IMR-90 (cell line): ENCODE measurements at regions not wholly inside any gene's neighbourhood (a gene's known extent, or its start where the extent isn't known, plus 50 kb on each side); places are given as distances from the start of the nearest gene placed in this dataset.

Source experiments
- ATAC-seq: fragments of 200-7000 bp; cut with Tn5 transposase; 2 replicates; pipeline ENCODE4 v1.9.1; 2020; ENCODE audit warnings: low read depth, mild to moderate bottlenecking, moderate library complexity
- BruUV-seq: library from RNA; stranded (reverse); fragments of 400-500 nt; replicated peaks from 2 replicates; lab custom pipeline; 2021; lab: Mats Ljungman, UMichigan
- CTCF ChIA-PET: fragments of 300-600 bp; formaldehyde crosslinking; extraction: SDS; loops from one replicate; lab custom pipeline; 2021; ENCODE audit warnings: antibody characterized with exemption; lab: Yijun Ruan, JAX
- POLR2A ChIA-PET: fragments of 300-600 bp; sonication (Branson Sonifier 250); formaldehyde crosslinking; loops from one replicate; lab custom pipeline; 2022; ENCODE audit warnings: antibody characterized with exemption; ENCODE audit not compliant: unreplicated experiment; lab: Charles Lee
- DNase-seq: peaks from one replicate; pipeline ENCODE4 v3.0.0; 2013
- H2AFZ ChIP-seq: replicated peaks from 2 replicates; pipeline ENCODE3; 2013; ENCODE audit warnings: low read length, mild to moderate bottlenecking; ENCODE audit not compliant: poor library complexity
- H2AK5ac ChIP-seq: 2 replicates; pipeline ENCODE4 v1.6.1; 2013; ENCODE audit warnings: low read depth, low read length, inconsistent platforms
- H2AK9ac ChIP-seq: replicated peaks from 2 replicates; pipeline ENCODE3; 2013; ENCODE audit warnings: mild to moderate bottlenecking, low read depth, low read length, moderate library complexity; ENCODE audit not compliant: poor library complexity
- H2BK120ac ChIP-seq: 2 replicates; pipeline ENCODE4 v1.6.1; 2013; ENCODE audit warnings: low read depth, low read length, inconsistent platforms
- H2BK15ac ChIP-seq: 3 replicates; pipeline ENCODE4 v1.6.1; 2013; ENCODE audit warnings: low read depth, low read length, inconsistent platforms
- H2BK20ac ChIP-seq: 2 replicates; pipeline ENCODE4 v1.6.1; 2013; ENCODE audit warnings: low read depth, mild to moderate bottlenecking, inconsistent platforms, low read length, moderate library complexity
- H2BK5ac ChIP-seq: 2 replicates; pipeline ENCODE4 v1.6.1; 2013; ENCODE audit warnings: mild to moderate bottlenecking, low read depth, low read length, inconsistent platforms; ENCODE audit not compliant: poor library complexity, severe bottlenecking
- H3K14ac ChIP-seq: replicated peaks from 2 replicates; pipeline ENCODE4 v1.6.1; 2013; ENCODE audit warnings: low read depth, low read length, inconsistent platforms
- H3K18ac ChIP-seq: 2 replicates; pipeline ENCODE4 v1.6.1; 2013; ENCODE audit warnings: low read depth, low read length, control low read depth
- H3K23ac ChIP-seq: 2 replicates; pipeline ENCODE4 v1.6.1; 2013; ENCODE audit warnings: low read depth, low read length, inconsistent platforms
- H3K27ac ChIP-seq: 2 replicates; pipeline ENCODE4 v1.5.1; 2013; ENCODE audit warnings: mild to moderate bottlenecking, control low read depth, low read length; ENCODE audit not compliant: insufficient read depth
- H3K27me3 ChIP-seq: 2 replicates; pipeline ENCODE4 v1.6.1; 2013; ENCODE audit warnings: low read length; ENCODE audit not compliant: control insufficient read depth, insufficient read depth
- H3K36me3 ChIP-seq: 2 replicates; pipeline ENCODE4 v1.6.1; 2013; ENCODE audit warnings: low read length, mixed read lengths; ENCODE audit not compliant: control insufficient read depth, insufficient read depth
- H3K4ac ChIP-seq: 2 replicates; pipeline ENCODE4 v1.6.1; 2013; ENCODE audit warnings: low read depth, low read length, inconsistent platforms
- H3K4me1 ChIP-seq: 2 replicates; pipeline ENCODE4 v1.6.1; 2013; ENCODE audit warnings: low read length, mixed read lengths; ENCODE audit not compliant: control insufficient read depth, insufficient read depth
- H3K4me2 ChIP-seq: 2 replicates; pipeline ENCODE4 v1.6.1; 2013; ENCODE audit warnings: low read depth, mild to moderate bottlenecking, control low read depth, low read length, moderate library complexity
- H3K4me3 ChIP-seq: 2 replicates; pipeline ENCODE4 v1.5.1; 2013; ENCODE audit warnings: low read depth, mild to moderate bottlenecking, control low read depth, low read length, moderate library complexity; ENCODE audit not compliant: insufficient read depth
- H3K56ac ChIP-seq: 2 replicates; pipeline ENCODE4 v1.6.1; 2013; ENCODE audit warnings: low read length, inconsistent platforms; ENCODE audit not compliant: insufficient read depth; ENCODE audit errors: extremely low read depth
- H3K79me1 ChIP-seq, 2 experiments: 2 replicates each; pipeline ENCODE4 v1.6.1; 2013; ENCODE audit warnings: low read length in 2 of 2, inconsistent platforms in 1 of 2, low read depth in 1 of 2
- H3K9ac ChIP-seq: 2 replicates; pipeline ENCODE4 v1.6.1; 2013; ENCODE audit warnings: low read depth, low read length, control low read depth
- H3K9me1 ChIP-seq: 2 replicates; pipeline ENCODE4 v1.6.1; 2013; ENCODE audit warnings: low read length, inconsistent platforms; ENCODE audit not compliant: insufficient read depth
- H3K9me3 ChIP-seq: 2 replicates; pipeline ENCODE4 v1.6.1; 2013; ENCODE audit warnings: low read length; ENCODE audit not compliant: control insufficient read depth, insufficient read depth
- H4K20me1 ChIP-seq: 2 replicates; pipeline ENCODE4 v1.6.1; 2013; ENCODE audit warnings: low read length, inconsistent platforms; ENCODE audit not compliant: insufficient read depth
- H4K5ac ChIP-seq: 2 replicates; pipeline ENCODE4 v1.6.1; 2013; ENCODE audit warnings: mild to moderate bottlenecking, low read depth, low read length, control low read depth
- H4K8ac ChIP-seq, 2 experiments: 2 replicates each; pipeline ENCODE4 v1.6.1; 2013; ENCODE audit warnings: low read depth in 2 of 2, low read length in 2 of 2, control low read depth in 1 of 2, inconsistent platforms in 1 of 2
- H4K91ac ChIP-seq: 2 replicates; pipeline ENCODE4 v1.6.1; 2013; ENCODE audit warnings: low read depth, low read length, inconsistent platforms; ENCODE audit not compliant: insufficient read depth
- MAFK ChIP-seq: IDR thresholded peaks from 2 replicates; pipeline ENCODE4 v1.6.1; 2012; ENCODE audit warnings: low read depth, low read length, improper control_type of control experiment
- MXI1 ChIP-seq: IDR thresholded peaks from 2 replicates; pipeline ENCODE4 v1.6.1; 2012; ENCODE audit warnings: low read depth, mild to moderate bottlenecking, low read length, moderate library complexity, borderline replicate concordance
- NFE2L2 ChIP-seq: fragments of 150-350 bp; IDR thresholded peaks from 2 replicates; pipeline ENCODE4 v1.6.1; 2016; ENCODE audit warnings: low read depth, mild to moderate bottlenecking, low read length
- RFX5 ChIP-seq: IDR thresholded peaks from 2 replicates; pipeline ENCODE4 v1.8.0; 2012; ENCODE audit warnings: low read depth, mild to moderate bottlenecking, low read length, moderate library complexity
- WGBS, 2 experiments: methylation state at CpG; one replicate each; pipeline versions ENCODE4 v1.1.5 to v1.1.7; 2013; ENCODE audit warnings: missing lambda C conversion rate in 2 of 2; ENCODE audit not compliant: insufficient read length in 1 of 2; ENCODE audit errors: extremely low coverage in 2 of 2; 5-methylcytosine and 5-hydroxymethylcytosine counted together
- dilution Hi-C: fragments of 300-500 bp; cut with HindIII; formaldehyde crosslinking; loops from one replicate; pipeline ENCODE4 v1.14.3; 2018; ENCODE audit warnings: low sequenced_read_pairs; ENCODE audit not compliant: unreplicated experiment
- in situ Hi-C: fragments of 300-500 bp; cut with MboI; formaldehyde crosslinking; loops from 3 replicates; pipeline ENCODE4 v1.14.3; 2019; ENCODE audit warnings: low sequenced_read_pairs, inconsistent platforms, mixed read lengths
- intact Hi-C: fragments of 100-400 bp; cut with micrococcal nuclease; formaldehyde crosslinking; loops from 2 replicates; pipeline ENCODE4 v1.10.0; 2022
- TF ChIP-seq, protein P1 (sequence below): fragments of 150-350 bp; IDR thresholded peaks from 2 replicates; pipeline ENCODE4 v1.6.1; 2017; ENCODE audit warnings: mild to moderate bottlenecking, antibody characterized with exemption, low read length, low read depth

- TF ChIP-seq MXI1: no peak
- no peak for TF ChIP-seq RFX5
- TF ChIP-seq MAFK: no peak
- TF ChIP-seq NFE2L2: no peak
- TF ChIP-seq, protein P1, sequence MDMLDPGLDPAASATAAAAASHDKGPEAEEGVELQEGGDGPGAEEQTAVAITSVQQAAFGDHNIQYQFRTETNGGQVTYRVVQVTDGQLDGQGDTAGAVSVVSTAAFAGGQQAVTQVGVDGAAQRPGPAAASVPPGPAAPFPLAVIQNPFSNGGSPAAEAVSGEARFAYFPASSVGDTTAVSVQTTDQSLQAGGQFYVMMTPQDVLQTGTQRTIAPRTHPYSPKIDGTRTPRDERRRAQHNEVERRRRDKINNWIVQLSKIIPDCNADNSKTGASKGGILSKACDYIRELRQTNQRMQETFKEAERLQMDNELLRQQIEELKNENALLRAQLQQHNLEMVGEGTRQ: no peak
- ChIA-PET CTCF (no interaction called here), POLR2A (no interaction called here)
- Histone ChIP-seq H4K91ac (no peak overlapping the region), H2AK5ac (no peak overlapping the region), H3K4me1 (no peaks in the 10 kb centered on the region), H3K9ac (no peak overlapping the region), H3K79me1 (no peaks in the 10 kb centered on the region), H3K14ac (no peak overlapping the region), H3K9me3 (peaks cover under 1% of the 10 kb centered on the region; the same call in 1 of the 2 replicates), H2AK9ac (no peak overlapping the region), H2AFZ (no peak overlapping the region), H3K23ac (no peak overlapping the region), H3K4ac (no peak overlapping the region), H4K5ac (no peak overlapping the region), H3K27me3 (no peaks in the 10 kb centered on the region), H2BK5ac (no peak overlapping the region), H3K9me1 (no peaks in the 10 kb centered on the region), H3K36me3 (no peaks in the 10 kb centered on the region), H2BK120ac (no peak overlapping the region), H3K18ac (no peak overlapping the region), H3K56ac (no peak overlapping the region), H2BK15ac (no peak overlapping the region), H3K4me2 (no peak overlapping the region), H3K27ac (no peak overlapping the region), H4K20me1 (no peaks in the 10 kb centered on the region), H4K8ac (no peak overlapping the region), H3K4me3 (no peak overlapping the region), H2BK20ac (no peak overlapping the region)
- WGBS, 2 experiments: no CpG with 5 or more reads among the region's 2 CpGs
- intact Hi-C loops: no loop called here
- ATAC-seq (no peak), DNase-seq (no peak)
- no TSS peak for BruUV-seq
- in situ Hi-C loops: no loop called here
- dilution Hi-C loops: no loop called here
These were observed 645.6 kb upstream of the ZNF804A start for GRCh38 chr2:183952741-183953140.
